PFSK-1 (cell line): ENCODE measurements at regions not wholly inside any gene's neighbourhood (a gene's known extent, or its start where the extent isn't known, plus 50 kb on each side); places are given as distances from the start of the nearest gene placed in this dataset.

Source experiments
- POLR2AphosphoS5 ChIP-seq: IDR thresholded peaks from 2 replicates; pipeline ENCODE4 v1.6.1; 2012; ENCODE audit warnings: low read depth, mild to moderate bottlenecking, control low read depth, low read length, moderate library complexity
- REST ChIP-seq, 2 experiments: IDR thresholded peaks; 2 replicates each; pipeline versions ENCODE4 v1.6.1 to v1.8.0; 2011 to 2012; ENCODE audit warnings: low read depth in 2 of 2, low read length in 2 of 2, control low read depth in 1 of 2, inconsistent platforms in 1 of 2, mild to moderate bottlenecking in 1 of 2, moderate library complexity in 1 of 2; ENCODE audit not compliant: insufficient read depth in 1 of 2
- TAF1 ChIP-seq: IDR thresholded peaks from 2 replicates; pipeline ENCODE4 v1.6.1; 2012; ENCODE audit warnings: low read length, control low read depth, borderline replicate concordance; ENCODE audit not compliant: insufficient read depth

- no peak for TF ChIP-seq REST (IDR thresholded peaks at IDR 0.05; ENCODE audit: insufficient read depth in 1 of 2, low read depth in 2 of 2, low read length in 2 of 2)
- TF ChIP-seq POLR2AphosphoS5 = no peak
- TF ChIP-seq TAF1 = no peak
Measured at GRCh38 chr9:78397045-78397444, 100.1 kb downstream of the PSAT1 start.
